Common myeloid progenitor, CD34-positive (primary cell): ENCODE measurements at regions not wholly inside any gene's neighbourhood (a gene's known extent, or its start where the extent isn't known, plus 50 kb on each side); places are given as distances from the start of the nearest gene placed in this dataset.

Source experiments
- CTCF ChIA-PET: fragments of 350-600 bp; sonication (Branson Sonifier 250); formaldehyde crosslinking; loops from one replicate; lab custom pipeline; 2021; ENCODE audit warnings: antibody characterized with exemption; lab: Charles Lee
- POLR2A ChIA-PET: fragments of 350-600 bp; sonication (Branson Sonifier 250); formaldehyde crosslinking; loops from one replicate; lab custom pipeline; 2021; ENCODE audit warnings: antibody characterized with exemption; lab: Charles Lee
- DNase-seq, 3 donors: peaks; one replicate each; pipeline versions ENCODE4 v3.0.0 to v3.0.0-alpha.2; 2013
- H3K27ac ChIP-seq, 2 experiments: 1 replicate in 1 of 2; 2 replicates in 1 of 2; pipeline ENCODE4 v1.7.0; 2013; ENCODE audit warnings: inconsistent platforms in 2 of 2, low read length in 2 of 2, mild to moderate bottlenecking in 2 of 2, low read depth in 1 of 2, moderate library complexity in 1 of 2; ENCODE audit not compliant: severe bottlenecking in 2 of 2, insufficient read depth in 1 of 2, poor library complexity in 1 of 2
- H3K27me3 ChIP-seq, 5 experiments: replicated peaks in 2 of 5; 1 replicate in 3 of 5; 2 replicates in 2 of 5; pipeline versions ENCODE4 v1.6.1 to v1.7.0; 2013; ENCODE audit warnings: low read length in 4 of 5, mild to moderate bottlenecking in 2 of 5, moderate library complexity in 2 of 5, inconsistent platforms in 1 of 5; ENCODE audit not compliant: insufficient read depth in 5 of 5, control insufficient read depth in 4 of 5
- H3K36me3 ChIP-seq, 4 experiments: 1 replicate in 2 of 4; 2 replicates in 2 of 4; pipeline versions ENCODE4 v1.6.1 to v1.7.0; 2013; ENCODE audit warnings: low read length in 3 of 4, control low read depth in 1 of 4, mild to moderate bottlenecking in 1 of 4; ENCODE audit not compliant: control insufficient read depth in 4 of 4, insufficient read depth in 4 of 4
- H3K4me1 ChIP-seq, 4 experiments: 1 replicate in 3 of 4; 2 replicates in 1 of 4; pipeline versions ENCODE4 v1.6.1 to v1.7.1; 2013; ENCODE audit warnings: low read length in 3 of 4, mild to moderate bottlenecking in 3 of 4, control low read depth in 1 of 4, inconsistent platforms in 1 of 4, moderate library complexity in 1 of 4; ENCODE audit not compliant: control insufficient read depth in 4 of 4, insufficient read depth in 4 of 4; ENCODE audit errors: control extremely low read depth in 1 of 4
- H3K4me3 ChIP-seq, 7 experiments: 1 replicate in 4 of 7; 2 replicates in 3 of 7; pipeline versions ENCODE4 v1.5.1 to v1.7.0; 2013; ENCODE audit warnings: mild to moderate bottlenecking in 7 of 7, low read length in 6 of 7, moderate library complexity in 6 of 7, inconsistent platforms in 2 of 7, low read depth in 2 of 7, control low read depth in 1 of 7; ENCODE audit not compliant: insufficient read depth in 4 of 7, control insufficient read depth in 1 of 7; ENCODE audit errors: extremely low read depth in 1 of 7
- H3K9me3 ChIP-seq, 5 experiments: 1 replicate in 4 of 5; 2 replicates in 1 of 5; pipeline versions ENCODE4 v1.6.1 to v1.7.1; 2013; ENCODE audit warnings: low read length in 4 of 5, mild to moderate bottlenecking in 2 of 5, inconsistent platforms in 1 of 5, low read depth in 1 of 5, moderate library complexity in 1 of 5; ENCODE audit not compliant: control insufficient read depth in 4 of 5, insufficient read depth in 2 of 5; ENCODE audit errors: control extremely low read depth in 1 of 5
- WGBS: methylation state at CpG from one replicate; pipeline ENCODE4 v1.1.5; 2013; ENCODE audit not compliant: insufficient coverage; 5-methylcytosine and 5-hydroxymethylcytosine counted together

DNA sequence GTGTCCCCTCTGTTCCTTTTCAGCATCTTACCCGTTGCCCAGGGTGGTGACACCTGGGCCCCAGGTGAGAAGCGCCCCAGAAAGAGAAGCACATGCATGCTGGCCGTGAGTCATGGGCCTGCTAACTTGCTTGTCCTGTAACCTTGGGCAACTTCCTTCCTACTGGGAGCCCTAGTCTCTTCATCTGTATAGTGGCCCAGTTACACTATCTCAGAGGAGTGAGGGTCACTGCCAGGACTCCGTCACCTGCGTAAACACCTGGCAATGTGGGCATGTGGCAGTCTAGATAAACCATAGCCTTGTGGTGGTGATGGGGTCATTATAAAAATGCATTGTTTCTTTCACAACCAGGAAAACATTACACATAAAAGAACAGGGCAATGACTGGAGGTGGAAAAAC is 125.2 kb downstream of the SLC25A47 start:
- POLR2A ChIA-PET: no interaction called here
- Histone ChIP-seq H3K36me3 (no peaks in the 10 kb centered on the region), H3K4me1 (peaks cover 0 to 11% (median 0%) of the 10 kb centered on the region in 4 experiments), H3K27me3 (no peaks in the 10 kb centered on the region), H3K4me3 (no peak overlapping the region), H3K27ac (no peak overlapping the region), H3K9me3 (no peaks in the 10 kb centered on the region)
- CTCF ChIA-PET: no interaction called here
- 100% methylated on average over 3 of the region's 5 CpGs for WGBS
- no peak for DNase-seq

- WGBS: 96% methylated on average over 12 of the region's 14 CpGs
- ChIA-PET POLR2A (interaction anchor here (0.6 kb wide), 1 partner anchor 35 kb away, joined by 3 read pairs; no protein-coding TSS in a partner anchor), CTCF (no interaction called here)
- H3K36me3 ChIP-seq: no peaks in the 10 kb centered on the region
- H3K4me1 ChIP-seq: peaks cover 0 to 7% (median 0%) of the 10 kb centered on the region in 4 experiments
- H3K9me3 ChIP-seq: no peaks in the 10 kb centered on the region
- no peak overlapping the region for H3K27ac ChIP-seq
- H3K4me3 ChIP-seq: no peak overlapping the region
- H3K27me3 ChIP-seq: no peaks in the 10 kb centered on the region
- no peak for DNase-seq
Measured at GRCh38 chr14:100449225-100449987, 126.3 kb downstream of the SLC25A47 start.

DNA sequence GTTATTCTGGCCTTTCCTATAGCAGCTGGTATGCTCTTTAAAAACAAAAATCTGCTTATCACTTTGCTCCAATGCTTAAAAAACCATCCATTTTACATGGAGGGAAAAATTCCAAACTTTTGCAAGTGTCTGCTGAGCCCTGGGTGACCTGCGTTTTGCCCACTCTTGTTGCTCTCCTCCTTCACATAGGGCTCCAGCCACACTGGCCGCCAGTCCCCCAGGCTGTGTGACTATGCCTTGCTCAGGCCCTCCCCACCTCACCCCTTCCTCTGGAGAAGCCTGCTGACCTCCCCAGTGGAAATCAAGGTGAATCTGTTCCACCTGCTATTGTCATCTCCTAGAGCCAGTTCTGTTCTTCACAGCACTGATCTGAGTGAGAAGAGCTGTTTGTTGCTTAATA is 126.9 kb downstream of the SLC25A47 start:
- Histone ChIP-seq H3K4me3 (no peak overlapping the region), H3K27me3 (no peaks in the 10 kb centered on the region), H3K27ac (no peak overlapping the region), H3K4me1 (peaks cover 0 to 7% (median 0%) of the 10 kb centered on the region in 4 experiments), H3K9me3 (no peaks in the 10 kb centered on the region), H3K36me3 (no peaks in the 10 kb centered on the region)
- 100% methylated on average over 2 of the region's 2 CpGs for WGBS
- ChIA-PET POLR2A (no interaction called here), CTCF (no interaction called here)
- DNase-seq: no peak

GRCh38 chr14:100450736-100451135 is 127.6 kb downstream of the SLC25A47 start:
- Histone ChIP-seq H3K9me3 (no peaks in the 10 kb centered on the region), H3K27me3 (no peaks in the 10 kb centered on the region), H3K4me1 (peaks cover 0 to 7% (median 0%) of the 10 kb centered on the region in 4 experiments), H3K36me3 (no peaks in the 10 kb centered on the region), H3K4me3 (no peak overlapping the region), H3K27ac (no peak overlapping the region)
- CTCF ChIA-PET: no interaction called here
- WGBS: 95% methylated on average over 5 of the region's 6 CpGs
- no peak for DNase-seq
- POLR2A ChIA-PET: no interaction called here

GRCh38 chr14:100451264-100451663 is 128.1 kb downstream of the SLC25A47 start:
- DNase-seq: no peak
- H3K4me1 ChIP-seq: peaks cover 0 to 7% (median 0%) of the 10 kb centered on the region in 4 experiments
- no peaks in the 10 kb centered on the region for H3K27me3 ChIP-seq
- H3K4me3 ChIP-seq: no peak overlapping the region
- H3K27ac ChIP-seq: no peak overlapping the region
- 94% methylated on average over 2 of the region's 6 CpGs for WGBS
- H3K9me3 ChIP-seq: no peaks in the 10 kb centered on the region
- ChIA-PET CTCF (interaction anchor here (1.4 kb wide), 1 partner anchor 194 kb away, joined by 3 read pairs; no protein-coding TSS in a partner anchor), POLR2A (no interaction called here)
- no peaks in the 10 kb centered on the region for H3K36me3 ChIP-seq

GRCh38 chr14:100453930-100454329 is 130.8 kb downstream of the SLC25A47 start:
- CTCF ChIA-PET: no interaction called here
- H3K4me3 ChIP-seq: no peak overlapping the region
- no CpG with 5 or more reads among the region's 2 CpGs for WGBS
- no peaks in the 10 kb centered on the region for H3K9me3 ChIP-seq
- no peaks in the 10 kb centered on the region for H3K4me1 ChIP-seq
- POLR2A ChIA-PET: no interaction called here
- H3K27ac ChIP-seq: no peak overlapping the region
- no peak for DNase-seq
- H3K36me3 ChIP-seq: no peaks in the 10 kb centered on the region
- H3K27me3 ChIP-seq: no peaks in the 10 kb centered on the region

- no peak overlapping the region for H3K4me3 ChIP-seq
- no peaks in the 10 kb centered on the region for H3K4me1 ChIP-seq
- no peaks in the 10 kb centered on the region for H3K9me3 ChIP-seq
- ChIA-PET CTCF (no interaction called here), POLR2A (no interaction called here)
- no peak overlapping the region for H3K27ac ChIP-seq
- H3K27me3 ChIP-seq: no peaks in the 10 kb centered on the region
- H3K36me3 ChIP-seq: no peaks in the 10 kb centered on the region
- no peak for DNase-seq
- WGBS: 90% methylated on average over 1 of the region's 1 CpG
Measured at GRCh38 chr14:100454437-100454836, 131.3 kb downstream of the SLC25A47 start.
